ENCODE measurements at regions not wholly inside any gene's neighbourhood (a gene's known extent, or its start where the extent isn't known, plus 50 kb on each side); places are given as distances from the start of the nearest gene placed in this dataset.

- DNase-seq (no peak), ATAC-seq (no peak)
- intact Hi-C loops (cut with DNase I, micrococcal nuclease), result no loop called here
Observed at GRCh38 chr11:107222916-107223460, 204.7 kb upstream of the GUCY1A2 start.

DNA sequence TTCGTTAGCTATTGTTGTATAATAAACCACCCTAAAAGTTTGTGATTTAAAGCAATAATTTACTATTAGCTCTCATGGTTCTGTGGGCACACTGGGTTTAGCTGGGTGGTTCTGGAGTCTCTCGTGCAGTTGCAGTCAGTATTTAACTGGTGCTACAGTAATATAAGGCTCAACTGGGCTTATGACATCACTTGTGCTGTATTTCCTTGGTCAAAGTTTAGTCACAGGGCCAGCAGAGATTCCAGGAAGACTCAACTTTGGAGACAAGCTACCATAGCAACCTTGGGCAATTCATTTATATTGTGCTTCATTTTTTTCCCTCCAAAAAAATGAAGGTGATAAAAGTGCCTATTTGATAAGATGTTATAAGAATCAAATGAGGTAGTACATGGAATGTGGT is 204.2 kb upstream of the GUCY1A2 start:
- intact Hi-C loops (cut with DNase I, micrococcal nuclease), result no loop called here
- no peak for ATAC-seq
- no peak for DNase-seq

DNA sequence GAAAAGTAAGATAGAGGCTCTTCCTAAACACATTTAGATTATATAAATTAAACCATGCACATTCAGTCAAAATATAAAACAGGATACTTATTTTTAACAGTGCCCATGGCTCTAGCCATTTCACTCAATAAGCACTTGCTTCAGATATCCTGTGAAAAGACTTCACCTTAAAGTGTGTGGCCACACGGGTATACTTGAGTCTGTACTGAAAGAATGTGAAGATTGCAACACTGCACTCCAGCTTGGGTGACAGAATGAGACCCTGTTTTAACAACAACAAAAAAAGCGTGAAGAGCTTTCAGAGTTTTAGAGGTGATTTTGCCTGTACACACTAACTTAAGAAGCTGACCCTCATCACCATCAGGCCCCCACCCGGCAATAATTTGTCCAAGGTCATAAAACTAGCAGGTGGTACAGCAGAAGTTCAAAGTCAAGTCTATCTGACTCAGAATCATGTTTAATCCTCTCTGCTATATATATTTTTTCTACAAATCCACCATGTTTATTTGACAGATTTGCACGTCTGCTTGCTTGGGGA is 203.5 kb upstream of the GUCY1A2 start:
- no peak for DNase-seq
- intact Hi-C loops (cut with DNase I, micrococcal nuclease), result no loop called here
- ATAC-seq, result no peak

- DNase-seq, result no peak
- ATAC-seq, result no peak
- intact Hi-C loops (cut with DNase I, micrococcal nuclease), result no loop called here
Observed at GRCh38 chr11:107218123-107219013, 200.1 kb upstream of the GUCY1A2 start.

GRCh38 chr11:107217444-107217843 is 199.2 kb upstream of the GUCY1A2 start:
- ATAC-seq (no peak), DNase-seq (no peak)
- intact Hi-C loops (cut with DNase I, micrococcal nuclease), result no loop called here

- intact Hi-C loops (cut with DNase I, micrococcal nuclease), result no loop called here
- DNase-seq (no peak), ATAC-seq (no peak)
Observed at GRCh38 chr11:107215010-107215409, 196.7 kb upstream of the GUCY1A2 start.

- intact Hi-C loops (cut with DNase I, micrococcal nuclease), result no loop called here
- no peak for DNase-seq
- ATAC-seq, result no peak
Observed at GRCh38 chr11:107203656-107204055, 185.4 kb upstream of the GUCY1A2 start.

- no peak for ATAC-seq
- intact Hi-C loops (cut with DNase I, micrococcal nuclease), result no loop called here
- DNase-seq, result no peak
Observed at GRCh38 chr11:107202241-107202640, 184.0 kb upstream of the GUCY1A2 start.

DNA sequence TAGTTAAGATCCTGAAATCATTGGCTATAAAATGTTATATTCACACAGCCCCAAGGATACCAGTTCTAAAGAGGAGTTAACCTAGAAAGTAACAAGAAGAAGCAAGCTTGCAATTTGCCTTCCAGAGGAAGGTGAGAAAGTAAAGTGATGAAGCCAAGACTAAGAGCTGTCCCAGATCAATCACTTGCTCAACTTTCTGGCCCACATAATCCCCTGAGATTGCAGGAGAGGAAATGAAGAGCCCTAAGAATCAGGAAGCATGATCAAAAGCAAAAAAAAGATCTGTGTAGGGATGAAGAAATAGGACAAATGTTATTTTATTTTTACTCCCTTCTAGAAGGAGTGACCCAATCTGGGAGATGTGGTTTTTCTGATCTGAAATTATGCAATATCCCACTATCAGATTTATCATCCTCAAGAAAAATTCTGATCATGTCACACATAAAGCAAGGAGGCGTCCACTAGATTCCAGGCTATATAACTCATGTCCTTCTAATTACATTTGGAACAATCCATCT is 180.3 kb upstream of the GUCY1A2 start:
- DNase-seq (no peak), ATAC-seq (no peak)
- intact Hi-C loops (cut with DNase I, micrococcal nuclease), result no loop called here

DNA sequence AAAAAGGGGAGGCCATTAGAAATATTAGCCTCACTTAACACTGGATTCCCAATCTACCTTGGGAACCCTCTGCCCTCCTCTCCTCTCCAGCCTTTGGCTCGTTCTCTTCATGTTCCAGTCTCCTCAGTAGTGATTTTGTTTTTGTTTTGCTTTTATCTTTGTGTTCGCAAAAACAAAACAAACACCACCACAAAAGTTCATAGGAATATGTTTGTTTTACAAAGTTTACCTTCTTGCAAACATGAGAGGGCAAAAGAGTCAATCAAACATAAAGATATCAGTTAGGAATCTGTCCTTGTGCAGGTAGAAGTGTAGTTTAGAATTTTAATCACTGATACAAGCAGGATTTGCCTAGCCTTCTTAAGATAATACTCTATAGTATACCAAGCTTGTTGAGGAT is 179.7 kb upstream of the GUCY1A2 start:
- no peak for ATAC-seq
- DNase-seq, result no peak

GRCh38 chr11:107196732-107197131 is 178.5 kb upstream of the GUCY1A2 start:
- intact Hi-C loops (cut with DNase I, micrococcal nuclease), result no loop called here
- no peak for ATAC-seq
- no peak for DNase-seq

More for the DNA sequence above, 179.7 kb upstream of the GUCY1A2 start:
- intact Hi-C loops (cut with DNase I, micrococcal nuclease), result no loop called here

GRCh38 chr11:107184986-107185385 is 166.7 kb upstream of the GUCY1A2 start:
- intact Hi-C loops (cut with DNase I, micrococcal nuclease), result no loop called here
- DNase-seq (no peak), ATAC-seq (no peak)

GRCh38 chr11:107183953-107184352 is 165.7 kb upstream of the GUCY1A2 start:
- ATAC-seq, result no peak
- intact Hi-C loops (cut with DNase I, micrococcal nuclease), result no loop called here

GRCh38 chr11:107182978-107183377 is 164.7 kb upstream of the GUCY1A2 start:
- DNase-seq (no peak), ATAC-seq (no peak)
- intact Hi-C loops (cut with DNase I, micrococcal nuclease), result no loop called here

More at GRCh38 chr11:107183953-107184352, 165.7 kb upstream of the GUCY1A2 start:
- no peak for DNase-seq

GRCh38 chr11:107180236-107180635 is 162.0 kb upstream of the GUCY1A2 start:
- intact Hi-C loops (cut with DNase I, micrococcal nuclease), result no loop called here
- DNase-seq (no peak), ATAC-seq (no peak)

- DNase-seq (no peak), ATAC-seq (no peak)
- intact Hi-C loops (cut with DNase I, micrococcal nuclease), result no loop called here
Observed at GRCh38 chr11:107179829-107180228, 161.6 kb upstream of the GUCY1A2 start.

- intact Hi-C loops (cut with DNase I, micrococcal nuclease), result no loop called here
- ATAC-seq, result no peak
- DNase-seq, result no peak
Observed at GRCh38 chr11:107177106-107177477, 158.8 kb upstream of the GUCY1A2 start.

GRCh38 chr11:107176148-107177105 is 158.2 kb upstream of the GUCY1A2 start:
- ATAC-seq, result no peak
- intact Hi-C loops (cut with DNase I, micrococcal nuclease), result no loop called here
- DNase-seq, result no peak

DNA sequence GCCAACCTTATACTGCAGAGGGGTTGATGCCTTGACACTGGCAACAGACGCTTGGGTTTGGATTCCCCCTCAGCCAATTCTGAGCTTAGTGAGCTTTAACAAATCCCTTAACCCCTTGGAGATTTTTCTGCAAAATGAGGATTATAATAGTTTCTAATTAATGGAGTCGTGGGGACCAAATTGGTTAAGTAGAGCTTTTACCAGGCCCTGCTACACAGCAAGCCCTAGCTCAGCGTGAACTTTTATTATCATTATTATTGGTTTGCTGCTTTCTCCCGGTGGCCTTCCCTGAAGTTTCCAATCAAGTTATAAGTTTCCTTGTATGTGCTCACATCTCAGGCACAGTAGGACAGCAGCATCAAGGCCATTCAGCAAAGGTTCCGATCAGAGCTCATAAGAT is 156.6 kb upstream of the GUCY1A2 start:
- ATAC-seq (no peak), DNase-seq (no peak)
- intact Hi-C loops (cut with DNase I, micrococcal nuclease), result no loop called here
